NCI-H2171 treated with DMSO at 0.1 percent for 48 hours (cell line): ENCODE measurements at regions not wholly inside any gene's neighbourhood (a gene's known extent, or its start where the extent isn't known, plus 50 kb on each side); places are given as distances from the start of the nearest gene placed in this dataset.
"Not testable (repeated sequence)": the region's sequence is repeated elsewhere in the genome, so short reads cannot be mapped to it uniquely, and the experiment has no call there.

Experiments
- DNase-seq: peaks from one replicate; lab custom pipeline; 2025; lab: John Stamatoyannopoulos, UW

GRCh38 chr2:7094231-7094741 lies 177.1 kb downstream of the RNF144A start:
- no peak for DNase-seq

GRCh38 chr2:7096726-7097352 lies 179.6 kb downstream of the RNF144A start:
- no peak for DNase-seq

- peak; percentile 90 for DNase-seq
Measured at GRCh38 chr2:7097353-7097895, 180.2 kb downstream of the RNF144A start.

GRCh38 chr2:7098816-7099215 lies 181.6 kb downstream of the RNF144A start:
- DNase-seq: peak; percentile 44

GRCh38 chr2:7099687-7100086 lies 182.5 kb downstream of the RNF144A start:
- DNase-seq: not testable (repeated sequence)

GRCh38 chr2:7102826-7103225 lies 185.6 kb downstream of the RNF144A start:
- DNase-seq: no peak

- no peak for DNase-seq
Measured at GRCh38 chr2:7108792-7109532, 191.8 kb downstream of the RNF144A start.

GRCh38 chr2:7109533-7109885 lies 192.3 kb downstream of the RNF144A start:
- peak; percentile 14 for DNase-seq

GRCh38 chr2:7111626-7112025 lies 194.4 kb downstream of the RNF144A start:
- DNase-seq: peak; percentile 38

GRCh38 chr2:7115364-7115763 lies 198.2 kb downstream of the RNF144A start:
- DNase-seq: no peak

GRCh38 chr2:7115906-7116305 lies 198.7 kb downstream of the RNF144A start:
- no peak for DNase-seq

GRCh38 chr2:7116511-7116910 lies 199.3 kb downstream of the RNF144A start:
- DNase-seq: peak; percentile 85

GRCh38 chr2:7117076-7117475 lies 199.9 kb downstream of the RNF144A start:
- DNase-seq: no peak

- DNase-seq: no peak
Measured at GRCh38 chr2:7118606-7119131, 201.5 kb downstream of the RNF144A start.

GRCh38 chr2:7119132-7119835 lies 202.1 kb downstream of the RNF144A start:
- DNase-seq: peak; percentile 67

GRCh38 chr2:7121851-7122250 lies 204.6 kb downstream of the RNF144A start:
- DNase-seq: no peak

GRCh38 chr2:7127156-7127555 lies 209.9 kb downstream of the RNF144A start:
- no peak for DNase-seq

GRCh38 chr2:7127687-7128086 lies 210.5 kb downstream of the RNF144A start:
- no peak for DNase-seq

- DNase-seq: no peak
Measured at GRCh38 chr2:7131261-7131660, 214.0 kb downstream of the RNF144A start.

GRCh38 chr2:7132753-7133152 lies 215.5 kb downstream of the RNF144A start:
- no peak for DNase-seq

- no peak for DNase-seq
Measured at GRCh38 chr2:7133521-7133920, 216.3 kb downstream of the RNF144A start.

- DNase-seq: peak; percentile 13
Measured at GRCh38 chr2:7140306-7140705, 223.1 kb downstream of the RNF144A start.
